ENCODE measurements at regions not wholly inside any gene's neighbourhood (a gene's known extent, or its start where the extent isn't known, plus 50 kb on each side); places are given as distances from the start of the nearest gene placed in this dataset.

GRCh38 chr3:20422391-20422790 is 236.4 kb upstream of the SGO1 start:
- TF ChIP-seq CTCF (IDR thresholded peaks at IDR 0.05) (no peak), POLR2A (IDR thresholded peaks at IDR 0.05) (no peak)
- Histone ChIP-seq H3K27me3 (no peaks in the 10 kb centered on the region), H3K27ac (no peak overlapping the region), H3K4me3 (no peak overlapping the region), H3K9me3 (no peaks in the 10 kb centered on the region), H3K4me1 (no peaks in the 10 kb centered on the region), H3K36me3 (ENCODE audit: low read depth, missing control alignments) (no peaks in the 10 kb centered on the region)
- intact Hi-C loops (cut with DNase I; ENCODE audit: low total_unique reads) = no loop called here
- no peak for DNase-seq
- WGBS, 2 donors = 87 to 94% methylated on average over 2 of the region's 2 CpGs

- H3K36me3 ChIP-seq (ENCODE audit: low read depth, missing control alignments) = no peaks in the 10 kb centered on the region
- DNase-seq = no peak
- no peak overlapping the region for H3K4me3 ChIP-seq
- 68 to 77% methylated on average over 5 of the region's 5 CpGs for WGBS, 2 donors
- no peaks in the 10 kb centered on the region for H3K9me3 ChIP-seq
- H3K27ac ChIP-seq = no peak overlapping the region
- intact Hi-C loops (cut with DNase I; ENCODE audit: low total_unique reads) = no loop called here
- TF ChIP-seq CTCF (IDR thresholded peaks at IDR 0.05) (no peak), POLR2A (IDR thresholded peaks at IDR 0.05) (no peak)
- H3K4me1 ChIP-seq = no peaks in the 10 kb centered on the region
- no peaks in the 10 kb centered on the region for H3K27me3 ChIP-seq
Measured at GRCh38 chr3:20417388-20418108, 231.5 kb upstream of the SGO1 start.

- TF ChIP-seq CTCF (IDR thresholded peaks at IDR 0.05) = no peak
- no peak for TF ChIP-seq POLR2A (IDR thresholded peaks at IDR 0.05)
- H3K4me1 ChIP-seq = no peaks in the 10 kb centered on the region
- DNase-seq = no peak
- H3K36me3 ChIP-seq (ENCODE audit: low read depth, missing control alignments) = no peaks in the 10 kb centered on the region
- no peaks in the 10 kb centered on the region for H3K27me3 ChIP-seq
- H3K4me3 ChIP-seq = no peak overlapping the region
- H3K9me3 ChIP-seq = no peaks in the 10 kb centered on the region
- WGBS, 2 donors = 75 to 77% methylated on average over 2 of the region's 2 CpGs
- intact Hi-C loops (cut with DNase I; ENCODE audit: low total_unique reads) = no loop called here
- no peak overlapping the region for H3K27ac ChIP-seq
Measured at GRCh38 chr3:20406611-20407011, 220.6 kb upstream of the SGO1 start.

- Histone ChIP-seq H3K27me3 (no peaks in the 10 kb centered on the region), H3K4me3 (no peak overlapping the region), H3K27ac (no peak overlapping the region), H3K36me3 (ENCODE audit: low read depth, missing control alignments) (no peaks in the 10 kb centered on the region), H3K9me3 (no peaks in the 10 kb centered on the region), H3K4me1 (no peaks in the 10 kb centered on the region)
- DNase-seq = no peak
- intact Hi-C loops (cut with DNase I; ENCODE audit: low total_unique reads) = no loop called here
- 66 to 76% methylated on average over 4 of the region's 4 CpGs for WGBS, 2 donors
- no peak for TF ChIP-seq CTCF (IDR thresholded peaks at IDR 0.05)
- no peak for TF ChIP-seq POLR2A (IDR thresholded peaks at IDR 0.05)
Measured at GRCh38 chr3:20405744-20406143, 219.7 kb upstream of the SGO1 start.

GRCh38 chr3:20405231-20405630 is 219.2 kb upstream of the SGO1 start:
- H3K4me1 ChIP-seq = no peaks in the 10 kb centered on the region
- no peak overlapping the region for H3K4me3 ChIP-seq
- no peaks in the 10 kb centered on the region for H3K27me3 ChIP-seq
- whole genome bisulfite sequencing, 2 donors = 86 to 92% methylated on average over 3 of the region's 3 CpGs
- no peaks in the 10 kb centered on the region for H3K36me3 ChIP-seq (ENCODE audit: low read depth, missing control alignments)
- no peaks in the 10 kb centered on the region for H3K9me3 ChIP-seq
- intact Hi-C loops (cut with DNase I; ENCODE audit: low total_unique reads) = no loop called here
- no peak overlapping the region for H3K27ac ChIP-seq
- DNase-seq = no peak
- TF ChIP-seq CTCF (IDR thresholded peaks at IDR 0.05) = no peak
- no peak for TF ChIP-seq POLR2A (IDR thresholded peaks at IDR 0.05)

Measured in testis (tissue), 2 donors.